NCI-H146 treated with DMSO at 0.1 percent for 48 hours (cell line): ENCODE measurements at regions not wholly inside any gene's neighbourhood (a gene's known extent, or its start where the extent isn't known, plus 50 kb on each side); places are given as distances from the start of the nearest gene placed in this dataset.

Source experiments
- DNase-seq: peaks from one replicate; lab custom pipeline; 2025; ENCODE audit not compliant: unreplicated experiment; lab: John Stamatoyannopoulos, UW

- DNase-seq: no peak
Measured at GRCh38 chr9:665296-665695, 176.2 kb upstream of the DMRT1 start.

GRCh38 chr9:671997-672396 lies 169.5 kb upstream of the DMRT1 start:
- DNase-seq: no peak

GRCh38 chr9:672851-673250 lies 168.6 kb upstream of the DMRT1 start:
- DNase-seq: no peak

- DNase-seq: no peak
Measured at GRCh38 chr9:673264-673965, 168.1 kb upstream of the DMRT1 start.

- DNase-seq: no peak
Measured at GRCh38 chr9:673966-674526, 167.5 kb upstream of the DMRT1 start.

- DNase-seq: no peak
Measured at GRCh38 chr9:675697-676370, 165.7 kb upstream of the DMRT1 start.

- DNase-seq: no peak
Measured at GRCh38 chr9:676780-677438, 164.6 kb upstream of the DMRT1 start.

- DNase-seq: no peak
Measured at GRCh38 chr9:677461-678097, 163.9 kb upstream of the DMRT1 start.

GRCh38 chr9:678897-679296 lies 162.6 kb upstream of the DMRT1 start:
- no peak for DNase-seq

GRCh38 chr9:679462-679861 lies 162.0 kb upstream of the DMRT1 start:
- DNase-seq: no peak

GRCh38 chr9:680106-680505 lies 161.4 kb upstream of the DMRT1 start:
- no peak for DNase-seq

GRCh38 chr9:682633-683508 lies 158.6 kb upstream of the DMRT1 start:
- no peak for DNase-seq

GRCh38 chr9:683509-684021 lies 157.9 kb upstream of the DMRT1 start:
- no peak for DNase-seq

- DNase-seq: no peak
Measured at GRCh38 chr9:684054-684890, 157.2 kb upstream of the DMRT1 start.

- no peak for DNase-seq
Measured at GRCh38 chr9:684941-685340, 156.6 kb upstream of the DMRT1 start.

GRCh38 chr9:686321-686813 lies 155.1 kb upstream of the DMRT1 start:
- no peak for DNase-seq

GRCh38 chr9:687034-687785 lies 154.3 kb upstream of the DMRT1 start:
- no peak for DNase-seq

- no peak for DNase-seq
Measured at GRCh38 chr9:687994-688393, 153.5 kb upstream of the DMRT1 start.
